ENCODE measurements at regions not wholly inside any gene's neighbourhood (a gene's known extent, or its start where the extent isn't known, plus 50 kb on each side); places are given as distances from the start of the nearest gene placed in this dataset.

DNA sequence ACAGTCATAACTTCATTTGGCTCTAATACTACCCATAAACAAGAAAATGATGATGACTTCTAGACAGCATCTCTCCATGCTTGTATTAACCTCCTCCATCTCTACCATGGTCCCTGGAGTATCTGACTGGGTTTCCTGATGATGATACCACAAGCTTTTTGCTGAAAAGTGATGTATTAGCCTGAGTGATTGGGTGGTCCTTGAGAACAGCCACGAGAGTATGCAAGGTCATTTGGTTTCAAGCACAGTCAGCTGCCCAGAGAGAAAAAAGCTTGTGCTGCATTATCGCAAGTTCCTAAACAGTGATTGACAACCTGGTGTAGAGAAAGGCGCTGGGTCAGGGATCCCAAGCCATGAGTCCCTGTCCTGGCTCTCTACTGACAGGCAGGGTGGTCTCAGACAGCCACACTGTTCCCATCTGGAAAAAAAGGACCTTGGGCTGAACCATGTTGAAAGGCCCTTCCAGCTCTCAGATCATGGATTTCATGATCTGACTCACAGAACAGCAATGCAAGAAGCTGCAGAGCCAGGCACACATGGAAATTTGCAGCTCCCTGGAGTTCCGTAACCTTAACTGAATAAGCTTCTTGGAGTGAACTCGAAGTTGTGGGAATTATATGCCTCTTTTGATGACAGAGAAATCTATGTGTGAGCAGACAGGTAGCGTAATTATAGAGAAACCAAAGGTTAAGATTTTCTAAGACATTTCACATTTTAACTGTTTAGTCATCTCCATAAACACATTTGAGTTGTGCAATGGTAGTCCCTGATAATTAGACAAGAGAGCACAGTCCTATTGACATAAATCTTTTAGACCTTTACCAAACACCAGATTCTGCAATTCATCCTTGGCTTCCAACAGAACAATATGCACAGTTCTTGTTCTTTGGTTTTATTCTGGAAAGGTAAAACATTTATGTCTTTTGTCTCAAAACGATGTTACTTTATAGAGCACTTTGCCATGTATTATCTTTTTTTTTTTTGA lies 54.1 kb upstream of the UBASH3B start:
- TF ChIP-seq, protein P1, sequence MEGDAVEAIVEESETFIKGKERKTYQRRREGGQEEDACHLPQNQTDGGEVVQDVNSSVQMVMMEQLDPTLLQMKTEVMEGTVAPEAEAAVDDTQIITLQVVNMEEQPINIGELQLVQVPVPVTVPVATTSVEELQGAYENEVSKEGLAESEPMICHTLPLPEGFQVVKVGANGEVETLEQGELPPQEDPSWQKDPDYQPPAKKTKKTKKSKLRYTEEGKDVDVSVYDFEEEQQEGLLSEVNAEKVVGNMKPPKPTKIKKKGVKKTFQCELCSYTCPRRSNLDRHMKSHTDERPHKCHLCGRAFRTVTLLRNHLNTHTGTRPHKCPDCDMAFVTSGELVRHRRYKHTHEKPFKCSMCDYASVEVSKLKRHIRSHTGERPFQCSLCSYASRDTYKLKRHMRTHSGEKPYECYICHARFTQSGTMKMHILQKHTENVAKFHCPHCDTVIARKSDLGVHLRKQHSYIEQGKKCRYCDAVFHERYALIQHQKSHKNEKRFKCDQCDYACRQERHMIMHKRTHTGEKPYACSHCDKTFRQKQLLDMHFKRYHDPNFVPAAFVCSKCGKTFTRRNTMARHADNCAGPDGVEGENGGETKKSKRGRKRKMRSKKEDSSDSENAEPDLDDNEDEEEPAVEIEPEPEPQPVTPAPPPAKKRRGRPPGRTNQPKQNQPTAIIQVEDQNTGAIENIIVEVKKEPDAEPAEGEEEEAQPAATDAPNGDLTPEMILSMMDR (IDR thresholded peaks at IDR 0.05) = no peak
- no peak for TF ChIP-seq POLR2AphosphoS5 (IDR thresholded peaks at IDR 0.05)

All from stomach (tissue), 4 donors.